GM13977 (cell line): ENCODE measurements at regions not wholly inside any gene's neighbourhood (a gene's known extent, or its start where the extent isn't known, plus 50 kb on each side); places are given as distances from the start of the nearest gene placed in this dataset.

Experiments used
- DNase-seq: peaks from one replicate; pipeline ENCODE4 v3.0.0; 2012; ENCODE audit warnings: low spot score
- CTCF ChIP-seq: IDR thresholded peaks from 2 replicates; pipeline ENCODE4 v1.5.1; 2012; ENCODE audit warnings: mild to moderate bottlenecking, control low read depth; ENCODE audit not compliant: insufficient read depth; ENCODE audit errors: extremely low read depth, missing control alignments
- in situ Hi-C: fragments of 300-500 bp; cut with MboI; formaldehyde crosslinking; loops from one replicate; pipeline ENCODE4 v1.12.0; 2022; ENCODE audit warnings: low sequenced_read_pairs, low pct_unique_long_range_greater_than_20kb, mixed read lengths, inconsistent platforms; ENCODE audit not compliant: unreplicated experiment

GRCh38 chr9:20033511-20033910 lies 244.7 kb upstream of the SLC24A2 start:
- no peak for DNase-seq
- TF ChIP-seq CTCF, result no peak
- in situ Hi-C loops, result no loop called here

- in situ Hi-C loops, result no loop called here
- TF ChIP-seq CTCF, result no peak
These were observed 243.7 kb upstream of the SLC24A2 start for GRCh38 chr9:20032413-20033006.

GRCh38 chr9:20031836-20032235 lies 243.0 kb upstream of the SLC24A2 start:
- in situ Hi-C loops, result no loop called here
- no peak for TF ChIP-seq CTCF
- no peak for DNase-seq

More at GRCh38 chr9:20032413-20033006, 243.7 kb upstream of the SLC24A2 start:
- no peak for DNase-seq

GRCh38 chr9:20030671-20031070 lies 241.8 kb upstream of the SLC24A2 start:
- in situ Hi-C loops, result no loop called here
- no peak for TF ChIP-seq CTCF
- no peak for DNase-seq

- DNase-seq, result no peak
- TF ChIP-seq CTCF, result no peak
- in situ Hi-C loops, result no loop called here
These were observed 241.4 kb upstream of the SLC24A2 start for GRCh38 chr9:20030221-20030620.

- DNase-seq, result no peak
- no peak for TF ChIP-seq CTCF
- in situ Hi-C loops, result no loop called here
These were observed 240.0 kb upstream of the SLC24A2 start for GRCh38 chr9:20028849-20029231.
